Ovary (tissue), 7 donors: ENCODE measurements at regions not wholly inside any gene's neighbourhood (a gene's known extent, or its start where the extent isn't known, plus 50 kb on each side); places are given as distances from the start of the nearest gene placed in this dataset.

Experiments used
- DNase-seq, 5 donors: peaks; one replicate each; pipeline ENCODE4 v3.0.0-alpha.2; 2019 to 2020
- H3K27ac ChIP-seq, 2 donors: fragments of 200-600 bp; one replicate each; pipeline versions ENCODE4 v1.5.1 to v1.8.0; 2019 to 2022
- H3K27me3 ChIP-seq: fragments of 200-600 bp; one replicate; pipeline ENCODE4 v1.8.0; 2022
- H3K36me3 ChIP-seq: fragments of 200-600 bp; sonication (generic); one replicate; pipeline ENCODE4 v1.5.1; 2019
- H3K4me1 ChIP-seq: one replicate; pipeline ENCODE4 v1.8.1; 2013; ENCODE audit warnings: mild to moderate bottlenecking, moderate library complexity; ENCODE audit not compliant: insufficient read depth
- H3K4me3 ChIP-seq: fragments of 200-600 bp; sonication (generic); one replicate; pipeline ENCODE4 v1.5.1; 2017
- H3K9me3 ChIP-seq, 2 donors: fragments of 200-600 bp in 1 of 2; sonication (generic) in 1 of 2; one replicate each; pipeline versions ENCODE4 v1.5.1 to v1.8.1; 2013 to 2019; ENCODE audit warnings: mild to moderate bottlenecking in 1 of 2, moderate library complexity in 1 of 2
- EP300 ChIP-seq: sonication (generic); formaldehyde crosslinking; IDR thresholded peaks from one replicate; pipeline ENCODE4 v1.6.1; 2017; ENCODE audit warnings: antibody characterized with exemption
- POLR2A ChIP-seq: fragments of 450-650 bp; IDR thresholded peaks from one replicate; pipeline ENCODE4 v1.6.1; 2017; ENCODE audit warnings: antibody characterized with exemption, mild to moderate bottlenecking, moderate library complexity
- WGBS, 3 donors: extraction: QIAGEN DNeasy Blood & Tissue Kit in 1 of 3; methylation state at CpG; one replicate each; pipeline versions ENCODE4 v1.1.5 to v1.1.7; 2013 to 2017; 5-methylcytosine and 5-hydroxymethylcytosine counted together
- intact Hi-C, 4 donors: fragments of 100-400 bp; cut with DNase I; formaldehyde crosslinking; loops; one replicate each; pipeline versions ENCODE4 v1.11.0 to v1.15.1; 2022 to 2023
- TF ChIP-seq, protein P1 (sequence below), 3 donors: fragments of 450-650 bp in 2 of 3; fragments of 200-600 bp in 1 of 3; IDR thresholded peaks; one replicate each; pipeline versions ENCODE4 v1.5.1 to v1.8.0; 2016 to 2022; ENCODE audit warnings: antibody characterized with exemption in 3 of 3, mild to moderate bottlenecking in 1 of 3
- donor health status: DM: no; HTN: no; CAD: no; lungs with moderate emphysema.
- donor health status: DM: no; HTN: no; CAD: no.
- donor health status: Bipolar disorder and iron deficiency.
- donor health status: DM: no; HTN: no; CAD: no.
- donor health status: DM: yes; HTN: yes; CAD: no.

DNA sequence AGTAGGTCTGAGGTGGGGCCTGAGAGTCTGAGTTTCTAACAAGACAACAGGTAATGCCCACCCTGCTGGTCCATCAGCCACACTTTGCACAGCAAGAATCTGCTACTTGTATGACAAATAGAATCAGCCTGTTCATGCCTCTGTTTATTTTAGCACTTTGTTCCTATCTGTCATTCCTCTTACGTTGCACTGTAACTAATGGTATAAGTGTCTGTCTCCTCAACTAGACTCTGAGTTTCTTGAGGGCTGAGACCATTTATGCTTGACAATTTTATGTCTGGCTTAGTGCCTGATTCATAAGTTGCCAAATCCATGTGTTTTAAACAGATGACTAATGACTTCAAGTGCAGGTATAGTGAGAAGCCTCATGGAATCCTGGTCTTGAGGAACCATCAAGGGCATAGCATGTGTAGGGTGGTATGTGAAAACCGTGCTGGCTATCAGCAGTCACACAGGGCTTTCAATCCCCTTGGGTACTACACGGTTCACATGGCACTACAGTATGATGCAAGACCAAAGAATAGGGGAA lies 209.7 kb downstream of the C11orf91 start:
- WGBS, 3 donors = 61 to 67% (median 62%) methylated on average over 3 of the region's 3 CpGs
- Histone ChIP-seq H3K36me3 (no peaks in the 10 kb centered on the region), H3K27ac (no peak overlapping the region), H3K27me3 (no peaks in the 10 kb centered on the region), H3K4me3 (no peak overlapping the region), H3K4me1 (no peaks in the 10 kb centered on the region), H3K9me3 (no peaks in the 10 kb centered on the region)
- intact Hi-C loops = no loop called here
- no peak for DNase-seq
- TF ChIP-seq EP300 = no peak
- TF ChIP-seq, protein P1, sequence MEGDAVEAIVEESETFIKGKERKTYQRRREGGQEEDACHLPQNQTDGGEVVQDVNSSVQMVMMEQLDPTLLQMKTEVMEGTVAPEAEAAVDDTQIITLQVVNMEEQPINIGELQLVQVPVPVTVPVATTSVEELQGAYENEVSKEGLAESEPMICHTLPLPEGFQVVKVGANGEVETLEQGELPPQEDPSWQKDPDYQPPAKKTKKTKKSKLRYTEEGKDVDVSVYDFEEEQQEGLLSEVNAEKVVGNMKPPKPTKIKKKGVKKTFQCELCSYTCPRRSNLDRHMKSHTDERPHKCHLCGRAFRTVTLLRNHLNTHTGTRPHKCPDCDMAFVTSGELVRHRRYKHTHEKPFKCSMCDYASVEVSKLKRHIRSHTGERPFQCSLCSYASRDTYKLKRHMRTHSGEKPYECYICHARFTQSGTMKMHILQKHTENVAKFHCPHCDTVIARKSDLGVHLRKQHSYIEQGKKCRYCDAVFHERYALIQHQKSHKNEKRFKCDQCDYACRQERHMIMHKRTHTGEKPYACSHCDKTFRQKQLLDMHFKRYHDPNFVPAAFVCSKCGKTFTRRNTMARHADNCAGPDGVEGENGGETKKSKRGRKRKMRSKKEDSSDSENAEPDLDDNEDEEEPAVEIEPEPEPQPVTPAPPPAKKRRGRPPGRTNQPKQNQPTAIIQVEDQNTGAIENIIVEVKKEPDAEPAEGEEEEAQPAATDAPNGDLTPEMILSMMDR (IDR thresholded peaks at IDR 0.05) = no peak
- TF ChIP-seq POLR2A = no peak

DNA sequence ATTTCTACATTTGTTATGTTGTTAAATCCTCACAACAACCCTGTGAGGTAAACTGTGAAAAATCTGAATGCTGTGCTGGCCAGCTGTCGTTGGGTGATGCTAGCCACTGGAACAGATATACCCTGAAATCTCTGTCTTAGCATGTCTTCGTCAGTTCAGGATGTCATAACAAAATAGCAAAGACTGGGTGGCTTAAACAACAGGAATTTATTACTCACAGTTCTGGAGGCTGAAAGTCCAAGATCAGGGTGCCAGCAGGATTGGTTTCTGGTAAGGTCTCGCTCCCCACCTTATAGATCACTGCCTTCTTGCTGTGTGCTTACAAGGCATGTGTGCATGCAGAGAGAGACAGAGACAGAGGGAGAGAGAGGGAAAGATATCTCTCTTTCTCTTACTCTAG lies 211.7 kb downstream of the C11orf91 start:
- Histone ChIP-seq H3K27ac (no peak overlapping the region), H3K9me3 (no peaks in the 10 kb centered on the region), H3K36me3 (no peaks in the 10 kb centered on the region), H3K27me3 (no peaks in the 10 kb centered on the region), H3K4me1 (no peaks in the 10 kb centered on the region), H3K4me3 (no peak overlapping the region)
- intact Hi-C loops = no loop called here
- DNase-seq = no peak
- TF ChIP-seq POLR2A (no peak), EP300 (no peak)
- TF ChIP-seq, protein P1 (IDR thresholded peaks at IDR 0.05) = no peak
- 79 to 84% (median 81%) methylated on average over 3 of the region's 3 CpGs for WGBS, 3 donors

GRCh38 chr11:33480626-33481025 lies 220.0 kb downstream of the C11orf91 start:
- intact Hi-C loops = no loop called here
- H3K4me3 ChIP-seq = no peak overlapping the region
- H3K27ac ChIP-seq = no peak overlapping the region
- no peaks in the 10 kb centered on the region for H3K36me3 ChIP-seq
- DNase-seq = no peak
- TF ChIP-seq POLR2A = no peak
- TF ChIP-seq, protein P1 (IDR thresholded peaks at IDR 0.05) = no peak
- no peak for TF ChIP-seq EP300
- no peaks in the 10 kb centered on the region for H3K27me3 ChIP-seq
- no peaks in the 10 kb centered on the region for H3K9me3 ChIP-seq
- peaks cover 4% of the 10 kb centered on the region for H3K4me1 ChIP-seq
- WGBS, 3 donors = 74 to 87% (median 81%) methylated on average over 3 of the region's 3 CpGs

DNA sequence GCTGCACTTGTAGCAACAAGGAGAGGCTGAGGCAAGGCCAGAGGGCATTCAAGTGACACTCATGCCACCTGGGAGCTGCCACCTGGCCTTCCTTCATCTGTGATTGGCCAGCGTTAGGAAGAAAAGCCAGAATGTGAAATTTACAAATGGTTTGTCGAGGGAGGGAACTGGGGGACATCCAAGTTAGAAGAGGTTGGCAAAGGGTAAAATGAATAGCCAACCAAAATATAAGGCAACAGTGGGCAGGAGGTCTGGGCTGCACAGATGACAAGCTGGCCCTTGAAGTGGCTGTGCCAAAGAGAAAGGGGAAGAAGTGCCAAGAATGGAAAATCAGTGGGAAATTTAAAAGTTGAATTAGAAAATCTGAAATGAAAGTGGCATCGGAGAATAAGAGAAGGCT lies 221.4 kb downstream of the C11orf91 start:
- Histone ChIP-seq H3K4me3 (no peak overlapping the region), H3K4me1 (peaks cover 4% of the 10 kb centered on the region), H3K27me3 (no peaks in the 10 kb centered on the region), H3K36me3 (no peaks in the 10 kb centered on the region), H3K9me3 (no peaks in the 10 kb centered on the region), H3K27ac (no peak overlapping the region)
- 48 to 70% (median 60%) methylated on average over 3 of the region's 3 CpGs for WGBS, 3 donors
- intact Hi-C loops = no loop called here
- TF ChIP-seq POLR2A = no peak
- no peak for DNase-seq

GRCh38 chr11:33478111-33478573 lies 221.0 kb downstream of the HIPK3 start:
- H3K4me3 ChIP-seq = no peak overlapping the region
- no peaks in the 10 kb centered on the region for H3K36me3 ChIP-seq
- DNase-seq = no peak
- TF ChIP-seq, protein P1 (IDR thresholded peaks at IDR 0.05) = no peak
- TF ChIP-seq POLR2A (no peak), EP300 (no peak)
- intact Hi-C loops = no loop called here
- no peaks in the 10 kb centered on the region for H3K27me3 ChIP-seq
- H3K9me3 ChIP-seq = no peaks in the 10 kb centered on the region
- peaks cover 4% of the 10 kb centered on the region for H3K4me1 ChIP-seq
- WGBS, 3 donors = 10 to 27% (median 12%) methylated on average over 7 of the region's 7 CpGs
- no peak overlapping the region for H3K27ac ChIP-seq
